SK-N-SH (cell line): ENCODE measurements at regions not wholly inside any gene's neighbourhood (a gene's known extent, or its start where the extent isn't known, plus 50 kb on each side); places are given as distances from the start of the nearest gene placed in this dataset.

Experiments used
- CTCF ChIA-PET: fragments of 300-600, 350-600 bp; formaldehyde crosslinking; extraction: SDS; loops from one replicate; lab custom pipeline; 2021; lab: Yijun Ruan, JAX
- POLR2A ChIA-PET: fragments of 350-600 bp; sonication (Branson Sonifier 250); formaldehyde crosslinking; extraction: SDS; loops from one replicate; lab custom pipeline; 2020; ENCODE audit warnings: antibody characterized with exemption, inconsistent platforms; lab: Yijun Ruan, JAX
- DNase-seq: peaks from one replicate; pipeline ENCODE4 v3.0.0; 2012
- H2AFZ ChIP-seq: fragments of 200-600 bp; sonication (generic); 2 replicates; pipeline ENCODE4 v1.8.1; 2016; ENCODE audit warnings: antibody characterized with exemption, mild to moderate bottlenecking, low read depth
- H3F3A ChIP-seq: fragments of 200-600 bp; sonication (generic); replicated peaks from 2 replicates; pipeline ENCODE3; 2016; ENCODE audit warnings: antibody characterized with exemption, mild to moderate bottlenecking; ENCODE audit not compliant: insufficient read depth
- H3K27ac ChIP-seq, 2 experiments: fragments of 200-500 bp in 1 of 2; fragments of 200-600 bp in 1 of 2; sonication (Bioruptor generic) in 1 of 2; sonication (generic), shearing (Covaris generic) in 1 of 2; 2 replicates each; pipeline versions ENCODE4 v1.5.1 to v1.6.1; 2014 to 2016; ENCODE audit warnings: low read depth in 2 of 2, inconsistent platforms in 1 of 2, low read length in 1 of 2, mild to moderate bottlenecking in 1 of 2, mixed read lengths in 1 of 2
- H3K27me3 ChIP-seq: fragments of 200-600 bp; sonication (generic), shearing (Covaris generic); 2 replicates; pipeline ENCODE4 v1.6.1; 2016; ENCODE audit warnings: mixed run types; ENCODE audit not compliant: insufficient read depth
- H3K36me3 ChIP-seq, 2 experiments: fragments of 200-500 bp in 1 of 2; fragments of 200-600 bp in 1 of 2; sonication (Bioruptor generic) in 1 of 2; sonication (generic) in 1 of 2; replicated peaks in 1 of 2; 2 replicates each; pipeline versions ENCODE3 to v1.5.1; 2014 to 2016; ENCODE audit warnings: low read length in 1 of 2, mild to moderate bottlenecking in 1 of 2; ENCODE audit not compliant: insufficient read depth in 2 of 2, control insufficient read depth in 1 of 2
- H3K4me1 ChIP-seq, 2 experiments: fragments of 200-500 bp in 1 of 2; fragments of 200-600 bp in 1 of 2; sonication (Bioruptor generic) in 1 of 2; sonication (generic), shearing (Covaris generic) in 1 of 2; 2 replicates each; pipeline versions ENCODE4 v1.5.1 to v1.6.1; 2014 to 2016; ENCODE audit warnings: low read depth in 1 of 2, low read length in 1 of 2, mixed run types in 1 of 2; ENCODE audit not compliant: insufficient read depth in 2 of 2, control insufficient read depth in 1 of 2
- H3K4me2 ChIP-seq: fragments of 200-600 bp; sonication (generic), shearing (Covaris generic); 2 replicates; pipeline ENCODE4 v1.6.1; 2017; ENCODE audit warnings: mixed run types
- H3K4me3 ChIP-seq, 2 experiments: fragments of 200-500 bp in 1 of 2; fragments of 200-600 bp in 1 of 2; sonication (Bioruptor generic) in 1 of 2; sonication (generic), shearing (Covaris generic) in 1 of 2; 2 replicates each; pipeline versions ENCODE4 v1.5.1 to v1.8.1; 2014 to 2016; ENCODE audit warnings: low read depth in 2 of 2, inconsistent platforms in 1 of 2, low read length in 1 of 2, mild to moderate bottlenecking in 1 of 2, mixed read lengths in 1 of 2, moderate library complexity in 1 of 2
- H3K79me2 ChIP-seq: fragments of 200-600 bp; sonication (generic); 2 replicates; pipeline ENCODE4 v1.8.1; 2017; ENCODE audit warnings: mild to moderate bottlenecking; ENCODE audit not compliant: insufficient read depth
- H3K9ac ChIP-seq: fragments of 200-600 bp; sonication (generic); 2 replicates; pipeline ENCODE4 v1.6.1; 2017; ENCODE audit warnings: mixed run types
- H3K9me2 ChIP-seq: fragments of 200-600 bp; sonication (generic); 2 replicates; pipeline ENCODE4 v1.6.1; 2017; ENCODE audit warnings: mixed run types
- H3K9me3 ChIP-seq: fragments of 200-600 bp; sonication (generic); 2 replicates; pipeline ENCODE4 v1.6.1; 2017; ENCODE audit warnings: mixed run types, mild to moderate bottlenecking, moderate library complexity
- H4K20me1 ChIP-seq: fragments of 200-600 bp; sonication (generic); 2 replicates; pipeline ENCODE4 v1.6.1; 2017; ENCODE audit warnings: mild to moderate bottlenecking, mixed run types; ENCODE audit not compliant: insufficient read depth
- CHD2 ChIP-seq: fragments of 150-350 bp; IDR thresholded peaks from 2 replicates; pipeline ENCODE4 v1.6.1; 2018; ENCODE audit warnings: low read length; ENCODE audit not compliant: partially characterized antibody
- ELF1 ChIP-seq: IDR thresholded peaks from 2 replicates; pipeline ENCODE4 v1.4.0; 2012
- EP300 ChIP-seq, 2 experiments: IDR thresholded peaks; 2 replicates each; pipeline versions ENCODE4 v1.4.0 to v1.6.1; 2012; ENCODE audit warnings: borderline replicate concordance in 1 of 2, low read depth in 1 of 2, low read length in 1 of 2
- EZH2phosphoT487 ChIP-seq: fragments of 200-600 bp; sonication (generic); IDR thresholded peaks from 2 replicates; pipeline ENCODE4 v1.6.1; 2017; ENCODE audit warnings: low read depth, mixed run types, mild to moderate bottlenecking, antibody characterized with exemption, moderate library complexity, borderline replicate concordance
- FOXJ3 ChIP-seq: sonication (generic); formaldehyde crosslinking; IDR thresholded peaks from 2 replicates; pipeline ENCODE4 v1.5.1; 2020; ENCODE audit warnings: mild to moderate bottlenecking, missing genetic modification reagents
- FOXM1 ChIP-seq: IDR thresholded peaks from 2 replicates; pipeline ENCODE4 v1.4.0; 2012; ENCODE audit warnings: low read depth, mild to moderate bottlenecking
- GABPA ChIP-seq: IDR thresholded peaks from 2 replicates; pipeline ENCODE4 v1.4.0; 2012; ENCODE audit warnings: low read depth, mild to moderate bottlenecking
- GATA2 ChIP-seq: sonication (generic); formaldehyde crosslinking; IDR thresholded peaks from 2 replicates; pipeline ENCODE4 v1.5.0; 2020; ENCODE audit warnings: mild to moderate bottlenecking, missing genetic modification reagents
- IRF3 ChIP-seq: fragments of 150-350 bp; IDR thresholded peaks from 2 replicates; pipeline ENCODE4 v1.6.1; 2016; ENCODE audit warnings: mild to moderate bottlenecking, low read depth, low read length
- JUND ChIP-seq: IDR thresholded peaks from 2 replicates; pipeline ENCODE4 v1.4.0; 2012
- MAX ChIP-seq: IDR thresholded peaks from 2 replicates; pipeline ENCODE4 v1.4.0; 2012; ENCODE audit warnings: low read depth
- MEF2A ChIP-seq: IDR thresholded peaks from 2 replicates; pipeline ENCODE4 v1.4.0; 2012; ENCODE audit warnings: low read depth, borderline replicate concordance
- MXI1 ChIP-seq: IDR thresholded peaks from 2 replicates; pipeline ENCODE4 v1.6.1; 2012; ENCODE audit warnings: mild to moderate bottlenecking, low read depth, low read length, improper control_type of control experiment
- NRF1 ChIP-seq: IDR thresholded peaks from 2 replicates; pipeline ENCODE4 v1.6.1; 2012; ENCODE audit warnings: low read depth, mild to moderate bottlenecking, low read length
- POLR2AphosphoS5 ChIP-seq: IDR thresholded peaks from 2 replicates; pipeline ENCODE4 v1.6.1; 2012; ENCODE audit warnings: low read depth, low read length
- RAD21 ChIP-seq: IDR thresholded peaks from 2 replicates; pipeline ENCODE4 v1.6.1; 2012; ENCODE audit warnings: mild to moderate bottlenecking, low read length
- RFX5 ChIP-seq: IDR thresholded peaks from 2 replicates; pipeline ENCODE4 v1.6.1; 2012; ENCODE audit warnings: mild to moderate bottlenecking, improper control_type of control experiment, low read length
- RXRA ChIP-seq: IDR thresholded peaks from 2 replicates; pipeline ENCODE4 v1.4.0; 2012; ENCODE audit warnings: low read depth, mild to moderate bottlenecking, borderline replicate concordance
- TCF12 ChIP-seq: IDR thresholded peaks from 2 replicates; pipeline ENCODE4 v1.4.0; 2012
- TEAD4 ChIP-seq: IDR thresholded peaks from 2 replicates; pipeline ENCODE4 v1.4.0; 2012; ENCODE audit warnings: mild to moderate bottlenecking, borderline replicate concordance; ENCODE audit not compliant: insufficient read depth
- USF1 ChIP-seq: IDR thresholded peaks from 2 replicates; pipeline ENCODE4 v1.4.0; 2012; ENCODE audit warnings: low read depth, borderline replicate concordance
- YY1 ChIP-seq: IDR thresholded peaks from 2 replicates; pipeline ENCODE4 v1.4.0; 2012; ENCODE audit warnings: low read depth, mild to moderate bottlenecking
- ZBTB33 ChIP-seq: IDR thresholded peaks from 2 replicates; pipeline ENCODE4 v1.4.0; 2012; ENCODE audit warnings: low read depth, borderline replicate concordance
- WGBS: methylation state at CpG from one replicate; pipeline ENCODE4 v1.1.6; 2017; ENCODE audit warnings: low lambda C conversion rate; 5-methylcytosine and 5-hydroxymethylcytosine counted together

GRCh38 chr4:164683040-164683439 is 70.9 kb upstream of the SMIM31 start:
- H3K4me2 ChIP-seq, result no peak overlapping the region
- DNase-seq, result no peak
- CTCF ChIA-PET, result no interaction called here

GRCh38 chr4:164695650-164696049 is 58.3 kb upstream of the SMIM31 start:
- Histone ChIP-seq H4K20me1 (no peaks in the 10 kb centered on the region), H3K9ac (no peak overlapping the region), H3K36me3 (no peaks in the 10 kb centered on the region), H2AFZ (no peak overlapping the region), H3K9me2 (no peaks in the 10 kb centered on the region), H3F3A (no peaks in the 10 kb centered on the region), H3K4me3 (no peak overlapping the region), H3K79me2 (no peaks in the 10 kb centered on the region), H3K27me3 (no peaks in the 10 kb centered on the region), H3K4me1 (no peaks in the 10 kb centered on the region), H3K9me3 (no peaks in the 10 kb centered on the region), H3K4me2 (no peak overlapping the region), H3K27ac (no peak overlapping the region)
- CTCF ChIA-PET, result no interaction called here
- 0% methylated on average over 3 of the region's 3 CpGs for whole genome bisulfite sequencing
- POLR2A ChIA-PET, result no interaction called here
- no peak for DNase-seq
- no peak for TF ChIP-seq MEF2A
- no peak for TF ChIP-seq JUND
- no peak for TF ChIP-seq ZBTB33
- TF ChIP-seq USF1, result no peak
- no peak for TF ChIP-seq GABPA
- no peak for TF ChIP-seq GATA2 (CRISPR knock-in tag)
- no peak for TF ChIP-seq RFX5
- no peak for TF ChIP-seq YY1
- TF ChIP-seq RAD21, result no peak
- TF ChIP-seq NRF1, result no peak

More at GRCh38 chr4:164683040-164683439, 70.9 kb upstream of the SMIM31 start:
- Histone ChIP-seq H3K27ac (no peak overlapping the region), H3K27me3 (no peaks in the 10 kb centered on the region), H3K79me2 (no peaks in the 10 kb centered on the region), H3K9ac (no peak overlapping the region), H3K9me3 (no peaks in the 10 kb centered on the region), H3F3A (no peaks in the 10 kb centered on the region), H3K36me3 (no peaks in the 10 kb centered on the region), H3K9me2 (no peaks in the 10 kb centered on the region), H3K4me1 (no peaks in the 10 kb centered on the region; a peak in 1 of 4 replicates), H3K4me3 (no peak overlapping the region), H4K20me1 (no peaks in the 10 kb centered on the region), H2AFZ (no peak overlapping the region)
- POLR2A ChIA-PET, result no interaction called here
- TF ChIP-seq TCF12, result no peak
- no peak for TF ChIP-seq EZH2phosphoT487
- no peak for TF ChIP-seq CHD2
- TF ChIP-seq MAX, result no peak
- no peak for TF ChIP-seq RXRA
- no peak for TF ChIP-seq YY1
- TF ChIP-seq JUND, result no peak
- TF ChIP-seq FOXM1, result no peak
- TF ChIP-seq RFX5, result no peak
- TF ChIP-seq RAD21, result no peak
- no peak for TF ChIP-seq ZBTB33
- TF ChIP-seq MEF2A, result no peak
- TF ChIP-seq POLR2AphosphoS5, result no peak
- TF ChIP-seq IRF3, result no peak
- TF ChIP-seq MXI1, result no peak
- no peak for TF ChIP-seq TEAD4
- no peak for TF ChIP-seq GATA2 (CRISPR knock-in tag)
- no peak for TF ChIP-seq FOXJ3 (CRISPR knock-in tag)
- TF ChIP-seq EP300 (IDR thresholded peaks at IDR 0.05; ENCODE audit: borderline replicate concordance in 1 of 2, low read depth in 1 of 2, low read length in 1 of 2), result no peak
- no peak for TF ChIP-seq ELF1
- 0% methylated on average over 2 of the region's 2 CpGs for WGBS
